Activated naive CD8-positive, alpha-beta T cell (primary cell): ENCODE measurements at regions not wholly inside any gene's neighbourhood (a gene's known extent, or its start where the extent isn't known, plus 50 kb on each side); places are given as distances from the start of the nearest gene placed in this dataset.
"Not testable (repeated sequence)": the region's sequence is repeated elsewhere in the genome, so short reads cannot be mapped to it uniquely, and the experiment has no call there.

Source experiments
- H3K27ac Mint-ChIP-seq: one replicate; pipeline ENCODE4 v1.8.0; 2021; ENCODE audit warnings: mixed read lengths
- H3K27me3 Mint-ChIP-seq: one replicate; pipeline ENCODE4 v1.8.0; 2021; ENCODE audit warnings: mixed read lengths
- H3K36me3 Mint-ChIP-seq: one replicate; pipeline ENCODE4 v1.8.0; 2021; ENCODE audit warnings: mixed read lengths
- H3K4me1 Mint-ChIP-seq: one replicate; pipeline ENCODE4 v1.8.0; 2021; ENCODE audit warnings: low read depth, mixed read lengths
- H3K4me3 Mint-ChIP-seq: one replicate; pipeline ENCODE4 v1.8.0; 2021; ENCODE audit warnings: mild to moderate bottlenecking, mixed read lengths
- H3K9me3 Mint-ChIP-seq: one replicate; pipeline ENCODE4 v1.8.0; 2021; ENCODE audit warnings: low read depth, mixed read lengths

DNA sequence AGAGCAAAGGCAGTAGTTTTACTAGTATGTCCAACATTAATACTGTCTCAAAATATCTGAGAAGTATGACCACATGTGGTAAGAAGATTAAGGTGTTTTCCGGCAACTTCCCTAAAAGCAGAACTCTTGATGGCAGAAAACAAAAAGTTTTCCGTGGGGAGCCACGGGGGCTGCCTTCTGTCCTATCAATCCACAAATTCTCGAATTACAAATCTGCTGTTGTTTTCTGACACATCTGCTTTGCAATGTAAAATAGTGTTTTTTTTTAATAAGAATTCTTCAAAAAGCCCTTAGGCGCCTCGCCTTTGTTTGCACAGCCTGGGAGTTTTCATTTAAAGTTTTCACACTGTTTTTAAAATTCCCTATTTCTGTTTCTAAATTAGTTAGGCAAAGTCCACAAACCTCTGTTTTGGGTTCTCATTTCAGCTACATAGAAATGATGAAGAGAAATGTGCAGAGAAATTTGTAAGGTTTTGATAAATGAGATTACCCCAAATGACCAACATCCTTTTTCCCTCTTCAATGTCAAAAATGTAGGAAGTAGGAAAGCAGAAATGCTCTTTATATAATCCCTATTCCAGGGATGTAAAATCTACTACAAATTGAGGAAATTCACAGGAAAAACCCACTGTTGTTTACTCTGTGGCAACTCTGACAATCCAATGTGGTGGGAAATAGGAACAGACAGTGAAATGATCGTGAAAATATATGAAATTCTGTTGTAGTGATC, 385.8 kb downstream of the ZEB2 start:
- H3K27me3 Mint-ChIP-seq: no peaks in the 10 kb centered on the region
- no peak overlapping the region for H3K27ac Mint-ChIP-seq
- no peaks in the 10 kb centered on the region for H3K9me3 Mint-ChIP-seq

DNA sequence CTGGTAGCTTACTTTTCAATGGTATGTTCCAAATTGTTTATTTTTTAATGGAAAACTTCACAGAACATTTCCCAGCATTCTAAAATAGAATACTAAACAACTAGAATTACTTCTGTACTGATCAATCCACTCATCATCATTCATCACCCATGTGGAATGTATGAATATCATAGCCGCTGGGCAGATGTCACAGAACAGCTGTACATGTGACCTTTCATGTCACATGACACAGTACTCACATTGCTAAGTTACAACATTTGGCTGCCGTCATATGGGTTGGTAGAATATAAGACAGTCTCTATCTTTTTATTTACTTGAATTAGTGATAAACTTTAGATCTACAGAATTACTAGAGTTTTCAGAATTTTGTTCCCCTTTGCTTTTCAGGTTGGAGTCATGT, 387.6 kb downstream of the ZEB2 start:
- Mint-ChIP-seq H3K4me3 (no peak overlapping the region), H3K27ac (no peak overlapping the region), H3K9me3 (no peaks in the 10 kb centered on the region), H3K4me1 (peaks cover 3% of the 10 kb centered on the region), H3K36me3 (peaks cover 16% of the 10 kb centered on the region), H3K27me3 (no peaks in the 10 kb centered on the region)

More for the DNA sequence above, 385.8 kb downstream of the ZEB2 start:
- Mint-ChIP-seq H3K4me1 (peaks cover 2% of the 10 kb centered on the region), H3K36me3 (peaks cover 26% of the 10 kb centered on the region), H3K4me3 (no peak overlapping the region)

DNA sequence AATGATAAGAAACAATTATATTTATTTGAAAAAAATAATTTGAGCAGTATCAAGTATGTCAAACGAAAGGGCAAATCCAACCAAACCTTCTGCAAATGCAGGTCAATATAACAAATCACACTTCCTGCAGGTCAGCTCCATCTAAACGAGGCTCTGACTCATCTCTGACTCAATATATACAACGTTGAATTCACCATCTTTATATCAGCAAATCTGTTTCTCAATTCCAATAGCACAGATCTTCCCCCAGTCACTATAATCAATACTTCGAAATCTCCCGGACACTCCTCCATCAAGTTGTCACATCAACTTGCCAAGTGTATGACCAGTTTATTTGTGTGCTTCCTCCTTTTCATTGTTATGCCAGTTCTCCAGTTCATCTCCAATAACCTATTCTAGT, 388.9 kb downstream of the ZEB2 start:
- H3K9me3 Mint-ChIP-seq: no peaks in the 10 kb centered on the region
- peaks cover 19% of the 10 kb centered on the region for H3K36me3 Mint-ChIP-seq
- peaks cover 3% of the 10 kb centered on the region for H3K4me1 Mint-ChIP-seq
- no peak overlapping the region for H3K4me3 Mint-ChIP-seq
- H3K27ac Mint-ChIP-seq: no peak overlapping the region
- no peaks in the 10 kb centered on the region for H3K27me3 Mint-ChIP-seq

DNA sequence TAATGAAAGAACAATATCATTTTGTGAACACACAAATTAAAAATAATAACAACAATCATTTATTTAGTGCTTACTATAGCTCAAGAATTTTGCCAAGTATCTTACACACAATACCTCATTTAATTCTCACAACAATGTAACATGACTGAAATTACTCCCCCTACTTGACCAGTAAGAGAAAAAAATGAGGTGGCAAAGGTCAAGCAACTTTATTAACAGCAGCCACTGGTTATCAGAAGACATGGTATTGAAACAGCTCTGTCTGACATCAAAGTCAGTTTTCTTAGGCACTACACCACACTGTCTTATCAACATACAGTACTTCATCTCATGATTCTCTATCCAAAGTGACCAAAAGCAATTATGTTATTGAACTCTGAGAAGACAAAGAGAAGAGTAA, 389.4 kb downstream of the ZEB2 start:
- Mint-ChIP-seq H3K36me3 (peaks cover 23% of the 10 kb centered on the region), H3K27ac (no peak overlapping the region), H3K4me3 (no peak overlapping the region), H3K27me3 (no peaks in the 10 kb centered on the region), H3K9me3 (no peaks in the 10 kb centered on the region), H3K4me1 (peaks cover 3% of the 10 kb centered on the region)

DNA sequence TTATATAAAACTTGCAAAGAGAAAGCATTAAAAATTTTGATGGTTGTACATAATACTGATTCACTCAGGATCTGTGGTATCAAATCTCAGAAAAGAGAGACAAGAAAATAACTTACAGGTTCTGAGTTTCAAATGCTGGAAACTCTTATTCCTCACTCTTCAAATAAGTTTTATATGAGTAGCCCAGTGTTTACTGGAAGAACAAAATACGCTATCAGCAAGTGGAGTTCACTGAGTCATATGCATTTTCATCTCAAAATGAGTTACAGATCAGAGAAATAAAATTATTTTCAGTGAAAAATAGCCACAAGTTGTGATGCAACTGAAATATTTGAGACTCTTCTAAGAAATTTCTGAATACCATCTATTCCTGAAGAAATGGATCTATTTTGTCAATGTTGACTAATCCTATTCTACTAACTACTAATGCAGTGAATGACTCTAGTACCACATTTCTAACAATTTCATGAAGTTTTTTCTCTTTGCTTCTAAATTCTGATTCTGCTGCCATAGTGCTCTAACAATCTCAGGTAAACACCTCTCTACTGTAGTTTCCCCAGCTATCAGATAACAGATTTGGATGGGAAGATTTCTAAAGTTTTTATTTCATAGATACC, 391.7 kb downstream of the ZEB2 start:
- Mint-ChIP-seq H3K27me3 (no peaks in the 10 kb centered on the region), H3K27ac (no peak overlapping the region), H3K4me3 (no peak overlapping the region), H3K36me3 (peaks cover 21% of the 10 kb centered on the region), H3K9me3 (no peaks in the 10 kb centered on the region), H3K4me1 (peaks cover 3% of the 10 kb centered on the region)

DNA sequence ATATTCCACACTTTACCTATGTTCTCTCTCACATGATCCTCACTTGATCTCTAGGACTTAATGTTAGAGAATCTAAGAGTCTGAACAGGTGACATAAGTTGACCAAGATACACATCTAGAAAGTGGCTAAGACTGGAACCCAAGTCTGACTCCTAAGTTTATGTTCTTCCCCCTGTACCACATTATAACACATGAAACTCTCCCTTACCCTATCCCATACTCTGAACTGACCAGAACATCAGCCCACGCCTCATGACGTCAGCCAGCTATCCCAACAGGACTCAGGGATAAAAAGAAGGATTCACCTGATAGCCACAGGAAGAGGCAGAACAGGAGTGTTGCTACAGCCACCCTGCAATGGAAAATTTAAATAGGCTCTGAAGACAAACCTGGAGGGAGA, 392.2 kb downstream of the ZEB2 start:
- Mint-ChIP-seq H3K27me3 (no peaks in the 10 kb centered on the region), H3K36me3 (peaks cover 21% of the 10 kb centered on the region), H3K4me1 (peaks cover 3% of the 10 kb centered on the region), H3K27ac (no peak overlapping the region), H3K4me3 (no peak overlapping the region), H3K9me3 (no peaks in the 10 kb centered on the region)

DNA sequence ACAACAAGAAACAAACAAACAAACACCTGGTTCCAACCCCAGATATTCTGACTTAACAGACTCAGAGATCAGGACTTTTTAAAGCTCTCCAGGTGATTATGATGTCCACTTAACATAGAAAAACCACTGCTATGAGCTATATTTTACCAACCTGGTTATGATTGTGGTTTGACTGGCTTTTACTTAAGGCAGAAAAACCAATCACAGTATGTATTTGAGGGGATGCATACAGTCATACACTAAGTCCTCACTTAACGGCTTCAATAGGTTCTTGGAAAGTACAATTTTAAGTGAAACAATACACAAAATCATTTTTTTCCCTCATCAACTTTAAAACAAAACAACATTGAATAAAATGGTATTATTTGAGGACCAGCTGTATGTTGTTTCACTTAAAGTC, 393.6 kb downstream of the ZEB2 start:
- no peaks in the 10 kb centered on the region for H3K9me3 Mint-ChIP-seq
- no peak overlapping the region for H3K4me3 Mint-ChIP-seq
- H3K4me1 Mint-ChIP-seq: peaks cover 3% of the 10 kb centered on the region
- peaks cover 17% of the 10 kb centered on the region for H3K36me3 Mint-ChIP-seq
- no peak overlapping the region for H3K27ac Mint-ChIP-seq
- no peaks in the 10 kb centered on the region for H3K27me3 Mint-ChIP-seq

DNA sequence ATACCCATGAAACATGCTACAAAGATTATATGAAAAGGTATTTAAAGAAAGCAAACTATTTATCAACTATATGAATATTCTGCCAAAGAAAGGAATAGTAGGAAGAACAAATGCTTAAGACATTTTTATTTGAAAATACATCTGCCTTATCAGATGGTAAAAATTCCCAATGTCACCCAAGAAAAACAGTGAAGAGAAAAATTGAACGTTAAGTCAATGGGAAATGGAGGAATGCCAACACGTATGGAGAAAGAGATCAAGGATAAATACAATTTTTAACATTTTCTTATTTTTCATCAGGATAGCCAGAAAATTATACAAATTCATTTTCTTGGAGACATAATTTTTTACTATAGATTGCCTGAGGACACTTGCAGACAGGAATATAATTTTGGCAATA, 394.2 kb downstream of the ZEB2 start:
- H3K27me3 Mint-ChIP-seq: no peaks in the 10 kb centered on the region
- H3K9me3 Mint-ChIP-seq: no peaks in the 10 kb centered on the region
- no peak overlapping the region for H3K4me3 Mint-ChIP-seq
- H3K36me3 Mint-ChIP-seq: peaks cover 15% of the 10 kb centered on the region
- no peak overlapping the region for H3K27ac Mint-ChIP-seq
- peaks cover 3% of the 10 kb centered on the region for H3K4me1 Mint-ChIP-seq

DNA sequence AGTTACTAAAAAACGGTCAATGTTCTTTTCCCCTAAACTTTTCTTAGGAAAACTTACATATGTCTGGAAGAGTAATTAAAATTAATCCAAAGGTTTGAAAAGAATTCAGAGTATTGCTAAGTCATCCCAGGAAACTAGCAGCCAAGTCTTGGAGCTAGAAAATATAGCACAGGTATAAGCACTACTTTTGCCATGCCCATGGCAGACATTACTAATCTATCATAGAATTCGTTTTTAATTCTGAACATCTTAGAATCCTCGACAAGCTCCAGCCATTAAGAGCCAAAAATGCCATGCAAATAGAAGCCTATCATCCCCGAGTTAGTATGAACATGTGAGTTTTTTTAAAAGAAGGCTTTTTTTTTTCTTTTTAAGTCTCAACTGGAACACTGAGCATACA, 395.0 kb downstream of the ZEB2 start:
- Mint-ChIP-seq H3K9me3 (no peaks in the 10 kb centered on the region), H3K27ac (no peak overlapping the region), H3K27me3 (no peaks in the 10 kb centered on the region), H3K4me1 (peaks cover 3% of the 10 kb centered on the region), H3K36me3 (peaks cover 13% of the 10 kb centered on the region), H3K4me3 (no peak overlapping the region)

DNA sequence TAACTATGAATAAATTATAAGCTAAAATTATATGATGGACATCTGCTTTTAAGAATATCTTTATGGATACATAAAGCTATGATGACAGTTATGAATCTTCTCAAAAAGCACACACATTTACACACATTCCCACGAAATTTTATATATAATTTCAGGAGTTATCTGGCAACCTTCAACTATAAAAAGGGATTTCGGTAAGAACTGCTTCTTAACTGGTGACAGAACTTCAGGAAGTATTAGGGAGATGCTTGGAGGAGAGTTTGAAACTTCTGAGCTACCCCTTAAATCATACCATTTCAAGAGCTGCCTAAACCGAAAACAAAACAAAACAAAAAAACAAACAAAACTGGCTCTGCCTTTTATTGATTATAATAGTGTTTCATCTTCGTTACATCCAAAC, 399.4 kb downstream of the ZEB2 start:
- Mint-ChIP-seq H3K27ac (no peak overlapping the region), H3K9me3 (no peaks in the 10 kb centered on the region), H3K4me3 (no peak overlapping the region), H3K4me1 (no peaks in the 10 kb centered on the region), H3K27me3 (no peaks in the 10 kb centered on the region), H3K36me3 (peaks cover 5% of the 10 kb centered on the region)

DNA sequence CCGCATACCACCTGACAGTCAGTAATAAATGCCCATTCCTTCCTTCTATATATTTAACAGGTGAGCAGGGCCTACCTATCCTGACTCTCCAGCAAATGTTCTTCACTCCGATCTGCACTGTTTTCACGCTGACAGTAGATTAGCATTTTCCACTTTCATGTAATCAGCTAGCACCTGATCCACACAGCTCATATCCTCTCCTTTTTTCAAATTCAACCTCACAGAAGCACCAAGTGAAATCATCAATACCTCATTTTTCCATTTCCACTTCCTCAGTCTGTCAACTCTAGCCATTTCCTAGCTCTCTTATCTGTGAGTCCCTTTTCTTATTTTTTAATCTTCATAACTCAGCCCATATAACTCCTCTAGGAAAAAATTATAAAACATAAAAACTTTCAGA, 402.8 kb downstream of the ZEB2 start:
- Mint-ChIP-seq H3K9me3 (no peaks in the 10 kb centered on the region), H3K27me3 (no peaks in the 10 kb centered on the region), H3K36me3 (peaks cover 8% of the 10 kb centered on the region), H3K27ac (no peak overlapping the region), H3K4me3 (no peak overlapping the region), H3K4me1 (no peaks in the 10 kb centered on the region)

DNA sequence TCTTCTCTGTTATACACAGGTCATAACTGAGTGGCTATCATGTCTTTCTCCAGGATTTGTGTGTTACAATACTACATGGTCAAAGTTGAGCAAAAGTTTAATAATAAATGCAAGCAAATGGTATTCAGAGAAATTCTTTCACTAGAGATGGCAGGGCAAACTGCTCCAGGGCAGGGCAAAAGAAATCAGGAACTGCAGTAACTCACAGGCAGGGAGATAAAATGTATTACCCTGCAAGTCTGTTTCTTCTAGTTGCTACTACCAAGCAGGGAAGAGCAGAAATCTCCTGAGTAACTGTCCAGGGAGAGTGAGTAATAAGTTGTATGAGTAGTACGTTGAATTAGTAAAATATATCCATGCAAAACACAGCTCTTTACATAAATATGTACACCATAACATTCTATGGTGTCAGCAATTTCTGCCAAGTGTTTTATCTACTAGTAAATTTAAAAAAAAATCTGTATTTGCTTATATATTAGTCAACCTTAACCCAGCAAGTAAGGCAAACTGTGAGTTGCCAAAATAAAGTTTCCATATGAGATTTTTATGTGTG, 404.1 kb downstream of the ZEB2 start:
- Mint-ChIP-seq H3K9me3 (no peaks in the 10 kb centered on the region), H3K4me3 (no peak overlapping the region), H3K27ac (no peak overlapping the region), H3K36me3 (peaks cover 8% of the 10 kb centered on the region), H3K27me3 (no peaks in the 10 kb centered on the region), H3K4me1 (no peaks in the 10 kb centered on the region)

DNA sequence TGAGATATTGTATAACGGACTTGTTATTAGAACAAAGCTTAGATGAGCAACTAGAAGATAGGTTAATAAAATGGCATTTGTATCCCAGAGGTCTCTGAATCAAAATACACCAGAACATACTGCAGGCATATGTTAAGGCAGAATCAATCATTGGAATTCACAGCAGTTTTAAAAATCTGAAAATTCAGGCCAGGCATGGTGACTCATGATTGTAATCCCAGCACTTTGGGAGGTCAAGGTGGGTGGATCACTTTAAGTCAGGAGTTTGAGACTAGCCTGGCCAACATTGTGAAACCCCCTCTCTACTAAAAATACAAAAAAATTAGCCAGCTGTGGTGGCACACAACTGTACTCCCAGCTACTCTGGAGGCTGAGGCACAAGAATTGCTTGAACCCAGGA, 405.2 kb downstream of the ZEB2 start:
- H3K9me3 Mint-ChIP-seq: no peaks in the 10 kb centered on the region
- H3K27me3 Mint-ChIP-seq: no peaks in the 10 kb centered on the region
- no peak overlapping the region for H3K4me3 Mint-ChIP-seq
- no peak overlapping the region for H3K27ac Mint-ChIP-seq
- H3K4me1 Mint-ChIP-seq: no peaks in the 10 kb centered on the region
- H3K36me3 Mint-ChIP-seq: peaks cover 8% of the 10 kb centered on the region

DNA sequence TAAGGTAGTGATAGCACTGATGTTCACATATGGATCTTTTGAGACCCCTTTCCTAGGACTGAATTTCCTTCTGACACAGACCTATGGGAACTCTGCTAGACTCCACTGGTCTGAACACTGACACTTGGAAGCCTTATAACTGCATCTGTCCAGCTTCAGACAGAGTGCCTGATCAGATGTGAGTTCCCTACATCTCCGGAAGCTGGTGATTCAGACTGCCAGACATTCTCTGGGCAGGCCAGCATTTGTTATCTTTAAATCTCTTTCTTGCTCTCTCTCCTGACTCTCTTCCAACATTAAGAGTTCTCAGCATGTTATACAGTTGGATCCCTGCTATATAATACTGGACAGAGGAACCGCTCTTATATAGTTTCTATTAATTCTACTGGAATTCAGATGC, 408.5 kb downstream of the ZEB2 start:
- Mint-ChIP-seq H3K4me3 (no peak overlapping the region), H3K27ac (no peak overlapping the region), H3K4me1 (no peaks in the 10 kb centered on the region), H3K36me3 (peaks cover 16% of the 10 kb centered on the region), H3K27me3 (no peaks in the 10 kb centered on the region), H3K9me3 (peaks cover 7% of the 10 kb centered on the region)

DNA sequence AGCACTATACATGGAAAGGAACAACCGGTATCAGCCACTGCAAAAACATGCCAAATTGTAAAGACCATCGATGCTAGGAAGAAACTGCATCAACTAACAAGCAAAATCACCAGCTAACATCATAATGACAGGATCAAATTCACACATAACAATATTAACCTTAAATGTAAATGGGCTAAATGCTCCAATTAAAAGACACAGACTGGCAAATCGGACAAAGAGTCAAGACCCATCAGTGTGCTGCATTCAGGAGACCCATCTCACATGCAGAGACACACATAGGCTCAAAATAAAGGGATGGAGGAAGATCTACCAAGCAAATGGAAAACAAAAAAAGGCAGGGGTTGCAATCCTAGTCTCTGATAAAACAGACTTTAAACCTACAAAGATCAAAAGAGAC, 413.8 kb downstream of the ZEB2 start:
- not testable (repeated sequence) for H3K4me3 Mint-ChIP-seq

DNA sequence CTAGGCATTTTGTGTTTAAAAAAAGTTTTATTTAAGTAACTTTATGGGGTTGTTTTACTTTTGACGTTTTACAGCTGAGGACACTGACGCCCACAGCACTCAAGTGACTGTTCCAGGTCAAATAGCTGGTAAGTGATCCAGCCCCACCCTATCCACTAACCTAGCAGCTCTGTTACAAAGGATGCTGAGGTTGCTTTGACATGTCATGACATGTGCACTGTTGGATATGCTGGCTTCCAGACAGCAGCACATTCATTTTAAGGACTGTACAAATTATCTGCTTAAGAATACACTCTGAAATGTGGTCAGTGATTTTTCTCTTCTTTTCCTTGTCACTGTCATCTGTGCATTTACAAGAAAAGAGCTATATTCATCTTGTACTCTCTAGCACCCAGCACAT, 417.5 kb downstream of the ZEB2 start:
- no peak overlapping the region for H3K4me3 Mint-ChIP-seq

More for the DNA sequence above, 413.8 kb downstream of the ZEB2 start:
- H3K4me1 Mint-ChIP-seq, H3K27ac Mint-ChIP-seq, H3K27me3 Mint-ChIP-seq: not testable (repeated sequence)
- Mint-ChIP-seq H3K36me3 (peaks cover 27% of the 10 kb centered on the region), H3K9me3 (peaks cover 12% of the 10 kb centered on the region)

More for the DNA sequence above, 417.5 kb downstream of the ZEB2 start:
- Mint-ChIP-seq H3K9me3 (peaks cover 12% of the 10 kb centered on the region), H3K36me3 (peaks cover 29% of the 10 kb centered on the region), H3K27ac (no peak overlapping the region), H3K4me1 (no peaks in the 10 kb centered on the region), H3K27me3 (no peaks in the 10 kb centered on the region)
